GM18511 (cell line): ENCODE measurements at regions not wholly inside any gene's neighbourhood (a gene's known extent, or its start where the extent isn't known, plus 50 kb on each side); places are given as distances from the start of the nearest gene placed in this dataset.
A peak's percentile ranks its signal among the peaks of the same experiment; 100 is the strongest.
"Not testable (repeated sequence)": the region's sequence is repeated elsewhere in the genome, so short reads cannot be mapped to it uniquely, and the experiment has no call there.

Experiments
- ATAC-seq: cut with Tn5 transposase; IDR thresholded peaks from one replicate; pipeline ENCODE4 v1.9.1; 2021; ENCODE audit warnings: mild to moderate bottlenecking, moderate library complexity; ENCODE audit not compliant: unreplicated experiment

DNA sequence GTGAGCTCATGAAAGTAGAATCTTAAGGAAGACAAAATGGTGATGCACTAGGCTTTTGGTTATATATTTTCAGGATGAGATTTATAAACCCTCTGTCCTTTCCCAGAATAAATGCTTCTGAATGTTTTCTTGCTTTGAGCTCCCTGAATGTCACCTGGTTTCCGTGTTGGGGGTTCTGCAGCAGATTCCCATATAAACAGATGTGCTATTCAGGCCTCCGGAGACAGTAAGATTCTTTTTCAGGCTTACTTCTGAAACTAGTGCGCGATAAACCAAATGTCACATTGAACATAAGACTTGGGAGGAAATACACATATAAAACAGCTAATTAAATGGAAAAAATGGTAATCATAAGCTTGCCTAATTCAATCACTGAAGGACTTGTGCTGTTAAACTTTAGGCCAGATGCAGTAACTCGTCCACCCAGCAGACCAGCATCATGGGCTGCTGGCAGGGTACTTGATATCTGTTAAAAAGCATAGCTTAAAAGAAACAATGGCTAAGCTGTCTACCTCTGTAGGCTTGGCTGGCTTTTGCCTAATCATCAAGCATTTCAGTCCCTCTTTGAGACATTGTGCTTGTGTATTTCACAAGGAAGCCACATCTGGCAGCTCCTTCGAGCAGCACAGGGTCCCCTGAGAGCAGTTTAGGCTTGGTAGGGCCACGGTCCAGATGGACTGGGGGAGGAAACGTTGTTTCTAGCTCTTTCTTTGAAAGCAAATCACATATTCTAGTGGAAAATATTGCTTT lies 281.2 kb upstream of the KIAA1217 start:
- ATAC-seq: no peak

DNA sequence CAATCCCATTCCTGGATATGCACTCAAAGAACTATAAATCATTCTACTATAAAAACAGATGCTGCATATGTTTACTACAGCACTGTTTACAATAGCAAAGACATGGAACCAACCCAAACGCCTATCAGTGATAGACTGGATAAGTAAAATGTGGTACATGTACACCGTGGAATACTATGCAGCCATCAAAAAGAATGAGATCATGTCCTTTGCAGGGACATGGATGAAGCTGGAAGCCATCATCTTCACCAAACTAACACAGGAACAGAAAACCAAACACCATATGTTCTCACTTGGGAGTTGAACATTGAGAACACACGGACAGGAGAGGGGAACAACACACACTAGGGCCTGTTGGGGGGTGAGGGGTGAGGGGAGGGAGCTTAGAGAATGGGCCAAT lies 274.9 kb upstream of the KIAA1217 start:
- ATAC-seq: not testable (repeated sequence)

DNA sequence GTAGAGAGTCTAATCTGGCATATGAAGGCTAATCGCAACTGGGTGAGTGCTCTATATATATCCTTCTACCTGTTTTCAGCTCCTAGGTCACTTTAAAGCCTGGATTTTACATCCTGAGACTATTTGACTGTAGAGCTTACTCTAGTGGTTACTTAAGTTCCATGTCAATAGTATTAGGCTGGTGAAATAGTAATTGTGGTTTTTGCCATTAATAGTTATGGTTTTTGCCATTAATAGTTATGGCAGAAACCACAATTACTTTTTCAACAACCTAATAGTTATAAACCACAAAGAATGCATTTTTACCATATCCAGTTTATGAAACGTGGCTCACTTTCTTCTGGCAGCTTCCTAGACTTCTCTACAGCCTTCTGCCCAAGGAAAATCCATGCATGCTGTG lies 263.1 kb upstream of the KIAA1217 start:
- ATAC-seq: no peak

DNA sequence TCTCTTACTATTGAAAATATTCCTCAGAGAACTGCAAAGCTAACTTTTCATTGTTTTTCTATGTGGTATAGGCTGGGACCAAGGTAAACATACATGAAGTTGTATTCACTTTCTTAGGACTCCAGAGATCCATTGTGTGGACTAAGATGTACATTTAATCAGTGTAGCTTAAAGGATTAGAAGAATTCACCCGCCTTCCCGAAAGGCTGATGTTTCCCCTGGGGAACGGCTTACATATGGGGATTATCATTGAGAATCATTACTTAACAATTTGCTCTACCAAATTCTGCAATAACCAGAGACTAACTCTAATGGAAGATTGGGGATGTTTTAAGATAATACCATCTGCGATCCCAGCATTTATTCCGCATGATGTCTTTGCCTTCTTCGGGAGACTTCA lies 257.1 kb upstream of the KIAA1217 start:
- no peak for ATAC-seq

DNA sequence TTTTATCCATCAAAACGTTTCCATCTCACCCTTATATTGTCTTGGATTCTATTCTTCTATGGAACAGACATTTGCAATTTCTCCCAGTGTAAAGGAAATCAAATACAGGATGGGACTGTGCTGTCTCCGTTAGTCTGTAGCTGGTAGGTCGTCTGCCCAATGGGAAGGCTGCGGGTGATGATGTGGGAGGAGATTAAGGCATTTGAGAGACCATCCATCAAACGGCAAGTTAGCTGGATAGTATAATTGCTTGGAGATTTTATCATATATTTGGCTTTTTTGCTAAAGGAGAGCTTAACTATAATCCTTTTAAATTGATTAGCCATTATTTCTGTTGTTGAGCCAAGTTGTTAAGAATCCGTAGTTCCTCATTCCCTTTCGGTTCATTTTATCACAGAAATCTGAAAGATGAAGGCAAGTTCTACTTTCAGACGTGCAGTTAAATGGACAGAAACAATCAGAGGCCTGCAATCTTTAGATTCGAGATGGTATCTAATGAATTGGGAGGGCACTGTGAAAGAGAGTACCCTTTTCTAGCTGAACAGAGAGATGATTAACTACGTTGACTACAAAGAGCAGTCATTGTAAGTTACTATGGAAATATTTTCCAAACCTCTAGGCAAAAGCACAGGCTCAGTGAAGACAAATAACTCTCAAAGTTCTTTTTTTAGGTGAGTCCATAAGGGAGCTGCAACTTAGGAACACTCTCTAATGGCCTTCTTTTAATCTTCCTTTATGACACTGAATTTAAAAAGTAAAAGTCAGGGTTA lies 253.3 kb upstream of the KIAA1217 start:
- ATAC-seq: no peak

DNA sequence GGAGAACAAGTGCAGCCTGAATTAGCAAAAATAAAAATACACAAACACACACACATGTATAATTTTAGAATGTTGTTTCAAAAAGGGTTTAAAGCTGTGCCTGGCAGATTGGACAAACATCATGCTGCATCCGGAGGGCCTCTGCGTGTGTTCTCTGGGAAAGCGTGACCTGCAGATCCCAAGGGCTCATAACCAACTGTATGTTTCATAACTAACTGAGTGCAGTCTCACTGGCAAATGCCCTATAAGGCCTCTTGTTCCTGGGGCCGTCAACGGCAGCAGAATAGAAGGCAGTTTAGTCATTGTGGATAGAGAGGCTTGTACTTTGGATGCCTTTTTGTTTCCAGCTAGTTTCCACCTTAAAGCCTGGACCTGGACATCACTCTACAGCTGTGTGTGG lies 243.8 kb upstream of the KIAA1217 start:
- no peak for ATAC-seq

DNA sequence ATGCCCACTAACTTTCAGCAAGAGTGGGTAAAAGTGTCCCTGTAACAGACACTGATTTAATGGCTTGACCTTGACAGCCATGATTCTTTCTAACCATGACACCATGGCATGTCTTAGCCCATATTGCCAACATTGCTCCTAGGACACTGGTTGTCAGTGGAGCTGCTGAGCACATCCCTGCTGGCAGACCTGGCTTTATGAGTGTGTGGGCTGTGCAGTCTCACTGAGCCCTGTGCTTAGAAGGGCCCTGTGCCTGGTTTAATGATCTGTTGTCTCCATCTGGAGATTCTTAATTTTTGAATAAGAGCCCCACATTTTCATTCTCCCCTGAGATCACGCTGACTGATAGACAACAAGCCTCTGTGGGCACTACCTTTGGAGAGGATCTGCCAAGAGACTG lies 243.1 kb upstream of the KIAA1217 start:
- ATAC-seq: no peak

DNA sequence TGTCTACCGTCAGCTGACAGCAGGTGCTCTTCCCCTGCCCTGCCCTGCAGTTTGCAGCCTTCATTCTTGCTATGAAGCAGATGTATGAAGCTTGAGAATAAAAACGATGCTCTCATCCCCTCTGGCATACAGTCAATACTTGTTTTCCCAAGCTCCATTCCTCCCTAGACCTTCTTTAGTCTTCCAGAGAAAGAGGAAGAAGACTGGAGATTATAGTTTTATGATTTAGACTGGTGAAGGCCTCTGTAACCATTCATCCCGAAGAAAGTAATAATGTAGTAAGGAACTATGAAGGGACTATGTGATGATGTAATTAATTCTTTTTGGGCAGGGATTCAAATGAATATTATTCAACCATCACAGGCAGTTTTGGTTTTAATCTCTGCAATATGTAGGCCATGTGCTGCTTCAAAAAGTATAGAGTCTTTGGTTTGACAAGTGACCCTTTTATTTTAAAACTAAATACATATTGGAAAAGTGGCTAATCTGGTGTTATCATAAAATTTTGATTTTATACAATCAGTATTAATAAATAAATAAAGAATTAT lies 242.4 kb upstream of the KIAA1217 start:
- ATAC-seq: no peak

DNA sequence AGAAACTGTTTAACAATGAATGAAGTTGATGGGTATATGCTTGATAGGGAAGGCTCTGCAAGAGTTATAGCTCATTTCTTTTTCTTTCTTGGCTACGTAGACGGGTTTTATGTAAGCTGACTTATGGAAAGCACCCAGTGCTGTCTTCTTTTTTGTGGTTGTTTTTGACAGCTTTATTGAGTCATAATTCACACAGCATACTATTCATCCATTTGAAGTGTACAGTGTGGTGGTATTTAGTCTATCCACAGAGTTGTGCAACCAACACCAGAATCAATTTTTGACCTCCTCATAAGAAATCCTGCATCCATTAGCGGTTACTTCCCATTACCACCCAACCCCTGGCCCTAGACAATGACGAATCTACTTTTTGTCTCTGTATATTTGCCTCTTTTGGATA lies 240.6 kb upstream of the KIAA1217 start:
- ATAC-seq: no peak

DNA sequence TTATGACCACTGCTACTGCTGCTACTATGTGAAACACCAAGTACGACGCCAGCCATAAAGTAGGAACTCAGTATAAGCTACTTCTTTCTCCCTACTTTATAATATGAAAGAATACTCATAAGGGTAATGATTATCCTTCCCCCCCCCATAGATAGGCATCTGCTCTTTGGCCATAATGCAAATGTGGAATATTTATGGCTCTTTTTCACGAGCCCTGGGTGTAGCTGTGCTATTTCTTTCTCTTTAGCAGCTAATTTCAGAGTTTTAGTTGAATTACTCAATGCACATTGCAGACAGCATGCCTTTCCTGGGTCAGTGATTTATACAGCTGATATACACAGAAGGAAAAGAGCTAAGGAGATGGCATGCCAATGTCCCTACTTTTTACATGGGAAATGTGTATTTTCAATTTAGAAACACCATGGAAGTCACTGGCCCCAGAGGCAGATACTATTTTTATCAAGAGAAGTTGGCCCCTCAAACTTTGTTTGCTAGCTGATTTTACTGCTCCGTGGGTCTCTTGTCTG lies 234.1 kb upstream of the KIAA1217 start:
- no peak for ATAC-seq

DNA sequence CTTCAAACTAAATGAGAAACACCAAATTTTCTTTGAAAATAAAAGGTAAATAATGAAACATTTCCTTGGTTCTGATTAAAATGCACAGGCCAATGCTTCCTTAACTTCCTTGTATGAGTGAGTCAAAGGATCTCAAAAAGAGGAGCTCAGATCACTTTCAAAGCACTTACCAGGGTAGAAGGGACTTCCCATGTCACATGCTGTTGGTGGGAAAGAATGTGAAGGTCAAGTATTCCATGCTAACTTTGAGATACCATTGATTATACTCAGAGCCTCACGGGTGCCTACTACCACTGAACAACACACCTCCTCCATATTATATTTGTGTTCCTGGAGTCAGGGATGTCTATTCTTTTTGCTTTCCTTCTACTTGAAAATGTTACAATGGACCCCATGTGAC lies 233.5 kb upstream of the KIAA1217 start:
- no peak for ATAC-seq

DNA sequence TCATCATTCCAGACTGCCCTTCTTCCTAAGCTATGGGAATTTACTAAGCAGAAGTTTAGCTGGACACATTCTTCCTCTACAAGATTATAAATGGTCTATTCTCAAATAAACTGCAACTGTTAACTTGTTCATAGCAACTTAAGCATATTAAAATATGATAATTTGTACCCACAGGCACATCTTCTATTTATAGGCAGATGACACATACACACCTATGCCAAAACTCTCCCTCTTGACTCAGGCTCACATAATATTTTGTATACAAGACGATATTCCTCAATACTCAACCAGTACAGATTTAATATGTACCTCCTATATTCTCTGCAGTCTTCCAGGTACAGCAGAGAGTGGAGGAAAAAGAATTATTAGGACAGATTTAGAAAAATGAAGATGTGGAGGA lies 232.7 kb upstream of the KIAA1217 start:
- no peak for ATAC-seq

DNA sequence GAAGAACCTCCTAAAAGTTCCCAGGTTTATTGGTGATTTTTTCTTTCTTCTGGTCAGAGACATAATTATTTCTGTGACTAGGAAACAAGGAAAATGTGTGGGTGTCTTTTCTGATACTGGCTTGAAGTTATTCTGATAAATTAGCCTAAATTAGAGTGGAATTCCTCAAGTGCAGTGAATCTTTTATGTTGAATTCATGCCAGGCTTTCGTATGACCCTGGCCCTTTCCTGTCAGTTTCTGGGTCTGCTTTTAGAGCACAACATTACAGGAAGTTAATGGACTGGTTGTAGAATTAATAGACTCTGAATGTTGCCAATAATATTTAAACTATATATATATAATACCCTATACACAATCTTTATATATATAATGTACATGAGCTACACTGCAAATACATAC lies 230.6 kb upstream of the KIAA1217 start:
- no peak for ATAC-seq

DNA sequence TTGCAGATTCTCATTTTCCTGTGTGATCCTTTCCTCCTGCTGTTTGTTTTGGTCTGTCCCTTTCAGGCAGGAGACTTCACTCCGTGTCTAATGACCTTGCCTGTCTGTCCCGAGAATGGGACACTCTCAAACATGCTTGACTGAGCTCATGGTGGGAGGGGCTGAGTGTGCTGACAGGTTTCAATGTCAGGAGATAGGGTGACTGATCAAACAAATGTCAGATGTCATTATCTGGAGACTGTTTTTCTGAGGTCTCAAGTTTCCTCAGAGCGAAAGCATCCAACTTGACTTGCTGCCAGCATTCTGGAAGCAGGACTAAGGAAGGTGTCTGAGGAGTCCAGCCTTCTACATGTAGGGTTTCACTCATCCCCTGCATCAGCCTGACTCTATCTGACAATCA lies 228.8 kb upstream of the KIAA1217 start:
- ATAC-seq: no peak

DNA sequence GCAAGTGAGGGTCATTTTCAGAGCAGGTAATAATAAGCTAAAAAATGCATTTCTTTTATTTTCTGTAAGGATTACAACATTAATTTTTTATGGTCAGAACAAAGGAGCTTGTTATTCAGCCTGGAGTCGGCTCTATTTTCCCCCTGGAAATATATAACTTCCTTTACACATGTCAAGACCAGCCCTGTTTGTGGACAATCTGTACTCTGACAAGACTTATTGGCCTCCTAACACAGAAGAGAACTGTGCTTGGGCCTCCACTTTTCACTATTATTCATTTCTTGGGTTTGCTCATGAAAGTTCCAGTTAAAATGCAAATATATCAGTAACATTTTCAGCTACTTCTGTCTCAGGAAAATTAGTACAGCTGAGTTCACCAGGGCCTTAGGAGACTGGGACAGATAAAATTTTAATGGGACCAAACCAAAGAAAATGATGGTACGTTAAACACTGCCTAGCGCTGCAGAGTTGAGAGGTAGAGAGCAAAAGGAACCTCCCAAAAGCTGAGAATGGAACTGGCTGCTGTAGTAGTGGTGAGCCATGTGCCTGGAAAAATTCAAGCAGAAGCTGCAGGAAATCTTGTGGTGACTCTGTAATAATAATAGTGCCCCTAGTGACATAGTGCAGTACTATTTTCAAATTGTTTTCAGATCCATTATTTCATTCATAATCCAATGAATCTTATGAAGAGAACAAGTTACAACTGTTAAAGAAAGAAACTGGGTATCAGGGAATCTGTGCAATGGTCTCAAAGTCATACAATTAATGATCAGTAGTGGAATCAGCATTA lies 227.2 kb upstream of the KIAA1217 start:
- no peak for ATAC-seq

DNA sequence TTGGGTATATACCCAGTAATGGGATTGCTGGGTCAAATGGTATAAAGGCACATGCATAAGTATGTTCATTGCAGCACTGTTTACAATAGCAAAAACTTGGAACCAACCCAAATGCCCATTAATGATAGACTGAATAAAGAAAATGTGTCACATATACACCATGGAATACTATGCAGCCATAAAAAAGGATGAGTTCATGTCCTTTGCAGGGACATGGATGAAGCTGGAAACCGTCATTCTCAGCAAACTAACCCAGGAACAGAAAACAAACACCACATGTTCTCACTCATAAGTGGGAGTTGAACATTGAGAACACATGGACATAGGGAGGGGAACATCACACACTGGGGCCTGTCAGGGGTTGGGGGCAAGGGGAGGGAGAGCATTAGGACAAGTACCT lies 224.5 kb upstream of the KIAA1217 start:
- ATAC-seq: not testable (repeated sequence)

DNA sequence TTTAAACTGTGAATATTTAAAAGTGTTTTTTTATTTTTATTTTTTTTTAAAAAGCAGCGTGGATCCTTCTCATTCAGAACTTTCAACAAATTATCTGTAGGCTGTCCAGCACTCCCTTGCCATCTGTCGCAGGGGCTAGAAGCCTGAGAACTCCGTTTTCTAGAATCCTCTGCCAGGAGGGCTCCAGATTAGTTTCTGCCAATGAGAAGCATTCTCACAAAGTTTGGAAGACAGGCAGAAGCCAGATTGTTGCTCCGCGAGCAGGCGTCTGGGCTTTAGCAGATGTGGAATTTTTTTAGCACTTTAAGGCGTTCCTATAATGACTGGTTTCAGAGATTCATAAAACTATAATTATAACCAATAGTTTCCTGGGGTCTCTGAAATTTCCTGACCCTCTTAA lies 220.9 kb upstream of the KIAA1217 start:
- no peak for ATAC-seq

DNA sequence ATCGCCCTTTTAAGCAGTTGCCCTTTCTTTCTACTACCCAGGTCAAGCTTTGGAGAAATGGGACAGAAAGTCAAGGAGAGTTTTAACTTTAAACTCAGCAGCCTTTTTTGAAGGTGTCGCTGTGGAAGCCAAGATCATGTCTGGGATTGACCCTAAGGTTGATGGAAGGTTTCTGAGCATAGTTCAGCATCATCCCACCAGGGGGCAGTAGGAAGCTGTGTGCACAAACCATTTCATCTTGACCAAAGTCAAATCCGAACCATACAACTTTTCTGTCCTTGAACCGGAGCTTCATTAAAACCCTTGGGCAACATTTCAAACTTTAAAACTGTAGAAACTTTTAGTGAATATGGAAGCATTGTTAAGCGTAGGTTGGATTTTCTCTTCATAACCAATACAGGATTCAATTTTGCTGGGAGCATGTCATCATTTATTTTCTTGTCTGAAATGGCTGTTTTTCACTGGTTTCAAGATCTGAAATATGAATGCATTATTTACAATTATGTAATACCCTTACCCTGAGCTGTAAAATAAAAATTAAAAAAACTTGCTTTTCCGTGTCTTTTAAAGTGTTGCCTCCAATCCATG lies 214.4 kb upstream of the KIAA1217 start:
- ATAC-seq: peak; percentile 79

DNA sequence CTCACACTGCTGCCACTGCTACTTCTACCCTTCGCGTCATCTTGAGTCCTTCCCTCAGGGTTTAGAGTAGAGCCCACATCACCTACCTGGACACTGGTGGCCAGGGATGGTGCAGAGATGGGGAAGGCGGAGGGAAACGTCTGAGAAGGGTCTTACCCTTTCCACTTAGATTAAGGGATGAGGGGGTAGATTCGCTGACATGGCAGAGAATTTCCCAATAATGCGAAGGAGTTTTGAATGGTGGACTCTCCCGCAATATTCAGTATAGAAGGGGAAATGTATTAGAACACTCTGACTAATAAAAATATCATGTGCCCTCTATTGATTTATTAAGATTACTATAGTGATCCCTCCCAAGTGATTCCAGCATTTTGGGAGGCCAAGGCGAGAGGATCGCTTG lies 209.5 kb upstream of the KIAA1217 start:
- no peak for ATAC-seq

DNA sequence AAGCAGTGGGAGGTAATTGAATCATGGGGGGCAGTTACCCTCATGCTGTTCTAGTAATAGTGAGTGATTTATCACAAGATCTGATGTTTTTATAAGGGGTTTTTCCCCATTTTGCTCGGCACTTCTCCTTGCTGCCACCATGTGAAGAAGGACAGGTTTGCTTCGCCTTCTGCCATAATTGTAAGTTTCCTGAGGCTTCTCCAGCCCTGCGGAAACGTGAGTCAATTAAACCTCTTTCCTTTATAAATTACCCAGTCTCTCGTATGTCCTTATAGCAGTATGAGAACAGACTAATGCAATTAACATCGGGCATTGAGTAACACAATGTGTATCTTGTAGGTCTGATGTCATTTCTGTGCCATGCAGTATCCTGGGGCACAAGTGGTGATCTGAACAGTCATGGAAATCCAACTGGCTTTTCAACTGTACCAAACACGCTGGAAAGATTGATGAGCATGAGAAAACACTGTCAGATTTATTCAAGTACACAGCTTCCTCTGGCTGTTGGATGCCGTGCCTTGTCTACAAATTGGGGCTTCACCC lies 208.6 kb upstream of the KIAA1217 start:
- ATAC-seq: no peak

DNA sequence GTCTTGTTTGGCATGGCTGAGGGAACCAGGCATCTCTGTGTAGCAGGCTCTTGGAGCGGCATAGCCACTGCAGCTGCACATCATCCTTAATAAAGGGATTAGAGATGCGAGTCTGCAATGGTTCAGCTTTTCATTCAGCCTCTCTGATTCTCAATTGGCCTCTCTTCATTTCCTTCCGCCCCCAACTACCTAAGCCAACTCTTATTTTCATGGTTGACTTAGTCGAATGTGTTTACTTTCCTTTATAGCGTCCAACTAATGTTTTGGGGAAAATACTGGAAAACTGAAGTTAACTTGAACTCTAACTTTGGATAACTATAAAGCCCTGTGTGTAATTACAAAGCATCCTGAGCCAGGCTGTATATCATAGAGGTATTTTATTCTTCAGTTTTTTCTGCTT lies 202.2 kb upstream of the KIAA1217 start:
- no peak for ATAC-seq
